ENCODE measurements at regions not wholly inside any gene's neighbourhood (a gene's known extent, or its start where the extent isn't known, plus 50 kb on each side); places are given as distances from the start of the nearest gene placed in this dataset.

DNA sequence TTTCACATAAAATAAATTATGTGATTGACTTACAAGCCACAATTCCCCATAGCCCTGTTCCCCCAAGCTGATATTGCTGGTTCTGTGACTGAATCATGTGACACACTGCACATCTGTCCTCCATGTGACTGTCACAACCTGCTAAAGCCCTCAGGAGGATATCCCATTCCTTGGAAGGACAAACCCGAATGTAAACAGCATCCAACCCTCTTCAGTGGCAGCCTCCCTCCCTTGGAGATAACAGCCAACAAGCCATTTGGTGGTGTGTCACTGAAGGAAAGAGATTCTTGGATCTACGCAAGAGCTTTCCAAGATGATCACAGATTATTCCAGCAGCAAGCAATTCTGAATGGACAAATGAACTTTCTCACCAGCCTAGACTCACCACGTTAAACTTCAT is 153.9 kb upstream of the TIAM1 start:
- no peak for TF ChIP-seq POLR2A (IDR thresholded peaks at IDR 0.05)
- TF ChIP-seq, protein P1, sequence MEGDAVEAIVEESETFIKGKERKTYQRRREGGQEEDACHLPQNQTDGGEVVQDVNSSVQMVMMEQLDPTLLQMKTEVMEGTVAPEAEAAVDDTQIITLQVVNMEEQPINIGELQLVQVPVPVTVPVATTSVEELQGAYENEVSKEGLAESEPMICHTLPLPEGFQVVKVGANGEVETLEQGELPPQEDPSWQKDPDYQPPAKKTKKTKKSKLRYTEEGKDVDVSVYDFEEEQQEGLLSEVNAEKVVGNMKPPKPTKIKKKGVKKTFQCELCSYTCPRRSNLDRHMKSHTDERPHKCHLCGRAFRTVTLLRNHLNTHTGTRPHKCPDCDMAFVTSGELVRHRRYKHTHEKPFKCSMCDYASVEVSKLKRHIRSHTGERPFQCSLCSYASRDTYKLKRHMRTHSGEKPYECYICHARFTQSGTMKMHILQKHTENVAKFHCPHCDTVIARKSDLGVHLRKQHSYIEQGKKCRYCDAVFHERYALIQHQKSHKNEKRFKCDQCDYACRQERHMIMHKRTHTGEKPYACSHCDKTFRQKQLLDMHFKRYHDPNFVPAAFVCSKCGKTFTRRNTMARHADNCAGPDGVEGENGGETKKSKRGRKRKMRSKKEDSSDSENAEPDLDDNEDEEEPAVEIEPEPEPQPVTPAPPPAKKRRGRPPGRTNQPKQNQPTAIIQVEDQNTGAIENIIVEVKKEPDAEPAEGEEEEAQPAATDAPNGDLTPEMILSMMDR (IDR thresholded peaks at IDR 0.05): no peak
- H3K4me1 ChIP-seq: peaks cover 4% of the 10 kb centered on the region
- 54 to 72% methylated on average over 3 of the region's 3 CpGs for WGBS, 2 donors

DNA sequence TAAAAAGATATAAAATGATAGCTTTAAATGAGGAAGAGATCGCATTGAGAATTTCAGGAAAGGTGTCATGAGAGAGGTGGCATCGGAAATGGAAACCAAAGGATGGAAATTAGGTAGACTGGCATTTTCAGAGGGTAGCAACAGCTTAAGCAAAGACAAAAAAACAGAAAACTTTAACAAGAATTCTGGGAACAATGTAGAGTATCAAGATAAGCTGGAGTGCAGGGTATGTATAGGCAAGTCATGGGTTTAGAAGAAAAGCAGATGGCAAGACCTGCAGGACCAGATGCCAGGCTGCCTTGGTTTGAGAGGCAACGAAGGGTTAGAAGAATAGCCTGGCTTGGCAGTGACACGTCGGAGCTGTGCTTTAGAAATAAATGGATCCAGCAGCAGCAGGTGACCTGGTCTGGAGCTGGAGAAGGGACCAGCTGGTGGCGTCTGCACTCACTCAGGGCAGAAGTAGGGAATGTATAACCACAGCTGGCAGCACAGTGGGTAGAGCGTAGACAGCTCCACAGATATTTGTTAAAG is 149.4 kb upstream of the TIAM1 start:
- Histone ChIP-seq H3K9me3 (no peaks in the 10 kb centered on the region), H3K36me3 (ENCODE audit: low read depth, missing control alignments) (no peaks in the 10 kb centered on the region), H3K4me3 (no peak overlapping the region), H3K27me3 (no peaks in the 10 kb centered on the region), H3K27ac (no peak overlapping the region), H3K4me1 (peaks cover 18% of the 10 kb centered on the region)
- no peak for TF ChIP-seq POLR2A (IDR thresholded peaks at IDR 0.05)
- TF ChIP-seq, protein P1 (IDR thresholded peaks at IDR 0.05): no peak
- 82 to 84% methylated on average over 7 of the region's 7 CpGs for WGBS, 2 donors
- intact Hi-C loops (cut with DNase I; ENCODE audit: low total_unique reads): no loop called here
- no peak for DNase-seq

More for the DNA sequence above, 153.9 kb upstream of the TIAM1 start:
- Histone ChIP-seq H3K9me3 (no peaks in the 10 kb centered on the region), H3K4me3 (no peak overlapping the region), H3K27ac (no peak overlapping the region), H3K36me3 (ENCODE audit: low read depth, missing control alignments) (no peaks in the 10 kb centered on the region), H3K27me3 (no peaks in the 10 kb centered on the region)
- intact Hi-C loops (cut with DNase I; ENCODE audit: low total_unique reads): no loop called here
- no peak for DNase-seq

DNA sequence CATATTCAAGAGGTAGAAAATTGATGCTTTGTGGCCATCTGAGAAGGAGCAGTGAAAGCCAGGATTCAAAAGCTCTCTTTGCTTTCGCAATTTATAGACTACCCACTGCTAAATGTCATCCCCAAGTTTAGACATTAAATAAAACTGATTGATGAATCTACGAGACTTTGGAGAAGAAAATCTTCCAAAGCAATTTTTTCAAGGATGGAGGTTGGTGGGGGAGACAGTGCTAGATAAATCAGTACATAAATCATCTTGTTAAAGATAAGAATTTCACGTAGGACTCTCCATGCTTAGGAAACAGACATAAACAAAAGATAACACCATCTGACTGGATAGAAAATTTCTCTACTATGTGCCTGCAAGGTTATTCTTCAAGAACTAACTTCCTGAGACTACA is 147.6 kb upstream of the TIAM1 start:
- H3K4me3 ChIP-seq: no peak overlapping the region
- H3K27ac ChIP-seq: no peak overlapping the region
- TF ChIP-seq, protein P1 (IDR thresholded peaks at IDR 0.05): no peak
- TF ChIP-seq POLR2A (IDR thresholded peaks at IDR 0.05): no peak
- H3K4me1 ChIP-seq: peaks cover 18% of the 10 kb centered on the region
- H3K36me3 ChIP-seq (ENCODE audit: low read depth, missing control alignments): no peaks in the 10 kb centered on the region
- H3K27me3 ChIP-seq: no peaks in the 10 kb centered on the region
- no peak for DNase-seq
- H3K9me3 ChIP-seq: no peaks in the 10 kb centered on the region
- intact Hi-C loops (cut with DNase I; ENCODE audit: low total_unique reads): no loop called here
- WGBS, 2 donors: 56 to 59% methylated on average over 3 of the region's 3 CpGs

- no peaks in the 10 kb centered on the region for H3K36me3 ChIP-seq (ENCODE audit: low read depth, missing control alignments)
- DNase-seq: peak; percentile 69
- H3K4me1 ChIP-seq: peaks cover 18% of the 10 kb centered on the region
- H3K4me3 ChIP-seq: peak overlapping the region; percentile 29 to 40
- TF ChIP-seq, protein P1 (IDR thresholded peaks at IDR 0.05): no peak
- TF ChIP-seq POLR2A (IDR thresholded peaks at IDR 0.05): no peak
- 36 to 56% methylated on average over 2 of the region's 2 CpGs for whole genome bisulfite sequencing, 2 donors
- no peaks in the 10 kb centered on the region for H3K9me3 ChIP-seq
- intact Hi-C loops (cut with DNase I; ENCODE audit: low total_unique reads): no loop called here
- no peaks in the 10 kb centered on the region for H3K27me3 ChIP-seq
- no peak overlapping the region for H3K27ac ChIP-seq
Measured at GRCh38 chr21:31490443-31490842, 146.4 kb upstream of the TIAM1 start.

DNA sequence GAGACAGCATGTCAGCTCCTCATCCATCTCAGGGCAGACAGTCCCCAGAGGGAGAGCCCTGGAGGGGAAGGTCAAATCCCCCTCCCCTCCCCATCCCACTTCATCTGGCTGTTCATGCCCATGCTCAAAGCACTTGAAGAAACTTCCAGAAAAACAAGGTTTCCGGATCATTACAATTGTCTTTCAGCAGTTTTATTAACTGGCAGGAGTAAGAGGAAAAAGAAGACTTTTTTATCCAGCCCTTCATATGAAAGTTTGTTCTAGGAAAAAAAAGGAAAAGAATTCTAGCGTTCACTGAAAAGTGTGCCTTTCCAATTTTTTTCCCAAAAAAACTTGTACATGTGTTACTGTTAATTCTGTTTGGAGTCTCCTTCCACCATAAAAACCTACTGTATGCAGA is 145.7 kb upstream of the TIAM1 start:
- H3K27me3 ChIP-seq: no peaks in the 10 kb centered on the region
- no peak for DNase-seq
- no peaks in the 10 kb centered on the region for H3K9me3 ChIP-seq
- 36 to 39% methylated on average over 2 of the region's 2 CpGs for WGBS, 2 donors
- H3K4me1 ChIP-seq: peaks cover 18% of the 10 kb centered on the region
- no peaks in the 10 kb centered on the region for H3K36me3 ChIP-seq (ENCODE audit: low read depth, missing control alignments)
- TF ChIP-seq, protein P1 (IDR thresholded peaks at IDR 0.05): no peak
- no peak for TF ChIP-seq POLR2A (IDR thresholded peaks at IDR 0.05)
- H3K4me3 ChIP-seq: no peak overlapping the region
- intact Hi-C loops (cut with DNase I; ENCODE audit: low total_unique reads): no loop called here
- H3K27ac ChIP-seq: peak overlapping the region in 1 of 2 donors; percentile 52
